Colonic mucosa (tissue), 4 donors: ENCODE measurements at regions not wholly inside any gene's neighbourhood (a gene's known extent, or its start where the extent isn't known, plus 50 kb on each side); places are given as distances from the start of the nearest gene placed in this dataset.
A peak's percentile ranks its signal among the peaks of the same experiment; 100 is the strongest.

Experiments
- DNase-seq: peaks from one replicate; pipeline ENCODE4 v3.0.0-alpha.2; 2020
- H3K27ac ChIP-seq: fragments of 200-600 bp; one replicate; pipeline ENCODE4 v1.8.0; 2021
- H3K27me3 ChIP-seq: fragments of 200-600 bp; one replicate; pipeline ENCODE4 v1.8.0; 2021
- H3K36me3 ChIP-seq: fragments of 200-600 bp; one replicate; pipeline ENCODE4 v1.8.0; 2021
- H3K4me1 ChIP-seq: fragments of 200-600 bp; one replicate; pipeline ENCODE4 v1.8.0; 2021; ENCODE audit warnings: mild to moderate bottlenecking
- H3K4me3 ChIP-seq: fragments of 200-600 bp; one replicate; pipeline ENCODE4 v1.8.0; 2021
- H3K9ac ChIP-seq, 2 donors: one replicate each; pipeline ENCODE4 v1.7.0; 2013; ENCODE audit warnings: control low read depth in 2 of 2, low read depth in 2 of 2, low read length in 2 of 2
- H3K9me3 ChIP-seq: fragments of 200-600 bp; one replicate; pipeline ENCODE4 v1.8.0; 2021
- CTCF ChIP-seq: fragments of 200-600 bp; IDR thresholded peaks from one replicate; pipeline ENCODE4 v1.8.0; 2022; ENCODE audit warnings: antibody characterized with exemption, mild to moderate bottlenecking
- intact Hi-C: fragments of 100-400 bp; cut with DNase I; formaldehyde crosslinking; loops from one replicate; pipeline ENCODE4 v1.14.1; 2022
- donor health status: healthy.
- donor health status: DM: no; HTN: no; CAD: no.
- donor health status: DM: no; HTN: no; CAD: no.

- H3K4me1 ChIP-seq = no peaks in the 10 kb centered on the region
- no peaks in the 10 kb centered on the region for H3K9me3 ChIP-seq
- no peak overlapping the region for H3K9ac ChIP-seq
- no peaks in the 10 kb centered on the region for H3K36me3 ChIP-seq
- H3K27ac ChIP-seq = no peak overlapping the region
- no peak for DNase-seq
- TF ChIP-seq CTCF = no peak
- no peaks in the 10 kb centered on the region for H3K27me3 ChIP-seq
- no peak overlapping the region for H3K4me3 ChIP-seq
- intact Hi-C loops = no loop called here
Observed at GRCh38 chr1:55385402-55386018, 170.3 kb upstream of the USP24 start.

- intact Hi-C loops = no loop called here
- Histone ChIP-seq H3K4me1 (no peaks in the 10 kb centered on the region), H3K9me3 (no peaks in the 10 kb centered on the region), H3K9ac (no peak overlapping the region), H3K4me3 (no peak overlapping the region), H3K36me3 (no peaks in the 10 kb centered on the region), H3K27ac (no peak overlapping the region), H3K27me3 (no peaks in the 10 kb centered on the region)
- DNase-seq = no peak
- no peak for TF ChIP-seq CTCF
Observed at GRCh38 chr1:55384637-55385036, 169.5 kb upstream of the USP24 start.

GRCh38 chr1:55382806-55383305 is 167.7 kb upstream of the USP24 start:
- no peak for DNase-seq
- intact Hi-C loops = no loop called here
- Histone ChIP-seq H3K27me3 (no peaks in the 10 kb centered on the region), H3K9ac (peak overlapping the region in 1 of 2 donors; percentile 5), H3K4me3 (no peak overlapping the region), H3K4me1 (no peaks in the 10 kb centered on the region), H3K27ac (no peak overlapping the region), H3K36me3 (no peaks in the 10 kb centered on the region), H3K9me3 (no peaks in the 10 kb centered on the region)
- no peak for TF ChIP-seq CTCF

GRCh38 chr1:55381983-55382382 is 166.8 kb upstream of the USP24 start:
- Histone ChIP-seq H3K9me3 (no peaks in the 10 kb centered on the region), H3K27me3 (no peaks in the 10 kb centered on the region), H3K4me3 (no peak overlapping the region), H3K9ac (no peak overlapping the region), H3K4me1 (no peaks in the 10 kb centered on the region), H3K36me3 (no peaks in the 10 kb centered on the region), H3K27ac (no peak overlapping the region)
- no peak for DNase-seq
- TF ChIP-seq CTCF = no peak
- intact Hi-C loops = no loop called here

GRCh38 chr1:55381491-55381890 is 166.3 kb upstream of the USP24 start:
- Histone ChIP-seq H3K9me3 (no peaks in the 10 kb centered on the region), H3K4me3 (no peak overlapping the region), H3K9ac (peak overlapping the region in 1 of 2 donors; percentile 28), H3K36me3 (no peaks in the 10 kb centered on the region), H3K4me1 (no peaks in the 10 kb centered on the region), H3K27me3 (no peaks in the 10 kb centered on the region), H3K27ac (no peak overlapping the region)
- TF ChIP-seq CTCF = no peak
- intact Hi-C loops = no loop called here
- no peak for DNase-seq
